Activated naive CD4-positive, alpha-beta T cell treated with Interleukin-2 at 50 U/mL for 16 hours (primary cell): ENCODE measurements at regions not wholly inside any gene's neighbourhood (a gene's known extent, or its start where the extent isn't known, plus 50 kb on each side); places are given as distances from the start of the nearest gene placed in this dataset.
"Not testable (repeated sequence)": the region's sequence is repeated elsewhere in the genome, so short reads cannot be mapped to it uniquely, and the experiment has no call there.

Experiments used
- DNase-seq: peaks from one replicate; pipeline ENCODE4 v3.0.0-alpha.2; 2020

DNA sequence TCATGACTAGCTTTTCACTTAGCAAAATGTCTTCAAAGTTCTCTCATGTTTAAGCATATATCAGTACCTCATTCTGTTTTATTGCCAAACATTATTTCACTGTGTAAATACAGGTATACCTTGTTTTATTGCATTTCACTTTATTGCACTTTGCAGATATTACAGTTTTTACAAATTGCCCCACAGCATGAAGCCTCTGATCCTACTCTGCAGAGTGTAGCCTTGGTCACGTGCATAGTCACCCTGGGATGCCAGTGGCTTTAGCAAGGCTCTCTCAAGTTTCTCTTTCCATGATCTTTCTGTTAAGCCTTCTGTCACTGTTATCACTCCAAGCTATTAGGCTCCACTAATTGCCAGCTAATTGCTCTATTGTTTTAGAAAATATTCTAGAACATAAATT is 182.2 kb upstream of the GRIA1 start:
- DNase-seq = no peak

DNA sequence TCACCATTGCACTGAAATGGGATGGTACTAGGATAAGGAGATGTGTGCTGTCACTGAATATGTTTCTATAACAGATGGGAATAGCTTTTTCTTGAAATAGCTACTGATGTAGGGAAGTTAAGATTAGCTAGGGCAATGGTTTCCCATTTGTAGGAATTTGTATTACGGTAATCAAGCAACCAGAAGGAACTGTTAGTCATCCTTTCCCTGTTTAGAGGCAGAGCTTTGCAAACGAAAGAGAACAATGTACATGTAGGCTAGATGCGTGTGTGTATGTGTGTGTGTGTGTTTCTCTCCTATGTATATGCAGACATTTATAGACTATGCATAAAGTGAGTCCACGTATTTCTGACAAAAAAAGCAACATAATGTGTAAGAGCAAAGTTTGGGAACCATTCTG is 171.9 kb upstream of the GRIA1 start:
- no peak for DNase-seq

DNA sequence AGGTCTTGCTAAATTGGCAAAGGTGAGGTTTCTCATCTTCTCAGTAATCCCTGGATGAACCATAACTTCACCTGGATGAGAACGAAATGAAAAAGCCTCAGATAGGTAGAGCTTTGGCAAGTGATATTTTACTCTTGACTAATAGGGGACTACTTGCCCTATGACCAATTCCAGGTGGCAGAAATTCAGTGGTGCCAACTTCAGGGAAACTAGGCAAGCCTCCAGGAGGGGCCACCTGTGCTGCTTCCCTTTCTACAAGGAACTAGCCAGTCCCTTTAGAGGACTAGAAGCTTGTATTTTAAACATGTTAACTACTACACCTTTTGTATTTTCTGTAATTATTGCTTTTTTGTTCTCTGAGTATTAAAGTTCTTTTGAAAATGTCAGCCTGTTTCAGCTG is 169.0 kb upstream of the GRIA1 start:
- no peak for DNase-seq

DNA sequence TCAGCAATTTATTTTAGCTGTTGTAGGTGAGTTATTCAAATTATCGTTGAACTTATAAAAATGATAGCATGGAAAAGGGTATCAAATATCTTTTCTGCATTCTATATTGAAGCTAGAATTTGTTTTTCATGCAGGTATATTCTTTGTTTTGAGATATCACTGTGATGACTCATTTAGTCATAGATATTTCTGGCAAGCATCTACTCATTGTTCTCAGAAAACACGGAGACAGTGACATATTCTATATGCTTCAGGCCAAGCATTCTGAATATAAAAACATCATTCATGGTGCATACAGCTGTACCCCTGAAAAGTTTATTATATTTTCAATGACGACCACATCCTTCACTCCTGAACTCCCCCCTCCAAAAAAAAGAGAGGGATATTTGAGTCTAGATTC is 150.3 kb upstream of the GRIA1 start:
- DNase-seq = no peak

DNA sequence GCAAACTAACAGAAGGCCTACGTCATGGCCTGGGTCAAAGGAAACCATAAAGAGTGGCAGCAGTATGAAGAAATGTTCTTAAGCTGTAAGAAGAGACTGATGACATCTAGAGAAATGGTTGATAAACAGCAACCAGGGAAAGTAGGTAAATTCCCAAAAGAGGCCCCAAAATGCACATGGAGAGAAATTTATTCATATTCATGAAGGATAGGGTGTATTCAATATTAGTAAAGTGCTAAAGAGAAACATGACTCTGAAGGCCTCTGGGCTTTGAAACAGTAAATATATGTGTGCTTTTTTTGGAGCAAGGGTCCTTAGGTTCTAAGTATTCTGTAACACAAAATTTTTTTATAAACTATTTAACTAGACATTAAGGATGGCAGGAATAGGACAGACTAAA is 149.7 kb upstream of the GRIA1 start:
- no peak for DNase-seq

DNA sequence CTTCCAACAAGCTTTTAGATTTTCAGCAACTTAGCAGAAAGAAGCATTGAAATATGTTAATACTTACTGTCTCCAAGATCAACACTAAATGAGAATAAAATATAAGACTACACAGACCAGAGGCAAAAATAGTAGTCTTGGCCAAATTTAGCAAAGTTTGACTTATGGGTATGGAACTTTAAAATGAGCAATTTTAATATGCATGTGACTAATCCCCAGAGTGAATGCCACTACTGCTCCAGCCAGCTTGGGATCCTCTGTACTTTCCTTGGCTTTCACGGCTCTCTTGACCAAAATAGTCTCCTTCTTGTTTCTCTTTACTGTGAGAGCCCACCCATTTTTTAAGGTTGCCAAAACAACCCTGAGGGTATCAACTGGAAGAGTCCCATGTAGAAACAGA is 148.0 kb upstream of the GRIA1 start:
- DNase-seq = no peak

DNA sequence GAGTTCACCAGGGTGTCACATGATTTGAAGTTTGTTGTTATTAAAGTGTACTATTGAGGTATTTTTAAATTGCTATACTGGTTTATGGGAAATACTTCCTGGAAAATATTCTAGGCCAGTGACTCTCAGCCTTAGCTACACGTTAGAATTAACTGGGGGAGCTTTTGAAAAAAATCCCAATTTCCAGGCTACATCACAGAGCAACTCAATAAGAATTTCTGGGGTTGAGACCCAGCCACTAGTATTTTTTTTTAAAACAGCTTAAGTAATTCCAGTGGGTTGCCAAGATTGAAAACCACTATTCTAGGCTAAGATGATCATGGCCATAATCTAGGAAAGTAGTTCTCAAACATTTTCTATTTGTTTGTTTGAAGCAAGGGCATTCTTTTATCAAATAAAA is 142.9 kb upstream of the GRIA1 start:
- no peak for DNase-seq

DNA sequence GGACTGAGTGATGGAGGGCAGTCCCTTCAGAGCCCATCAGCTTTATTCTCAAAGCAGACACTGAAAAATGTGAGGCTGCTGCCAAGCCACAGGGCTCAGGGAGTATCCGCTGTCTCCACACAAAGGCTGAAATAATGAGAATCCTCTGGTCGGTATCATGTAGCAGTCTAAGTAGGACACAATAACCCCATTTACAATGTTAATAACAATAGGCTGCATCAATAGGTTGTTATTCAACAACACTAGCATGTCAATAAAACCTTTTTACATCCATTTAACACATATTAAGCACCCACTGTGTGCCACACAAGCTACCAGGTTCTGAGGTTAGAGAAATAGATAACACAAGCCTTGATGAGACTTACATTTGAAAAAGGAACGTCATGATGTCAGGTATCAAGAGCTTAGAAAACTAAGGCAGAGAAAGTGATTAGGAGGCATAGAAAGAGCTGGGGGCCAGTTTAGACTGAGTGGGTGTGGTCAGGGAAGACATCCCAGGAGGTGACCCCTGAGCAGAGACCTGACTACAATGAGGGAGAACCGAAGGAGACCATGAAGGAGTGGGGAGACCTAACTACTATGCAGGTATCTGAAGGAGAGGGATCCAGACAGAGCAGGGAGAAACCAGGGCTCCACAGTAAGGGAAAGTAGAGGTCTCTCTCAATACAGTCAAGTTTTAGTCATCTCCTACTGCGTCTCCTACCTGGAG is 140.1 kb upstream of the GRIA1 start:
- no peak for DNase-seq

DNA sequence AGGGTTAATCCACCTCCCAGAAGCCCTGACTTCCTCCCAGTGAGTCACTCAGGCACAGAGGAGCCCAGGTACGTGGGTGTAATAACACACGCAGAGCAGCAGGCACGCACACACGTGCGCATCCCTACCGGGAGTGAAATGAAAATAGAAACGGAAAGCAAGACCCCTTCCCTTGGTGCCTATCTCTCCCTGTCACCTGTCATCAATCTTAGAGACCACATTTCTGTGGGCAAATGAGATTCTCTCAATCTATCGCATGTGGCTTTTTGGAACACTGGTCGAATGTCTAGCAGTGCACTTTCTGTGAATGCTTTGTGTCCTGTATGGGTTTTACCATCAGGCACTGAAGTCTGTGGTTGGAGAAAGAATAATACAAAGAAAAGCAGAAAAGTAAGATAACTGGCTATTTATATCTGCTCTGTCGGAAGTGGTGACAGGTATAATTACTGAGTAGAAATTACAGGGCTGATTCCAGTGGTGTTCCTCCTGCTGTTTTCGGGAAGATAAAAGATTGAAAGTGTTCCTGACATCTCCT is 137.7 kb upstream of the GRIA1 start:
- DNase-seq = peak; percentile 35

DNA sequence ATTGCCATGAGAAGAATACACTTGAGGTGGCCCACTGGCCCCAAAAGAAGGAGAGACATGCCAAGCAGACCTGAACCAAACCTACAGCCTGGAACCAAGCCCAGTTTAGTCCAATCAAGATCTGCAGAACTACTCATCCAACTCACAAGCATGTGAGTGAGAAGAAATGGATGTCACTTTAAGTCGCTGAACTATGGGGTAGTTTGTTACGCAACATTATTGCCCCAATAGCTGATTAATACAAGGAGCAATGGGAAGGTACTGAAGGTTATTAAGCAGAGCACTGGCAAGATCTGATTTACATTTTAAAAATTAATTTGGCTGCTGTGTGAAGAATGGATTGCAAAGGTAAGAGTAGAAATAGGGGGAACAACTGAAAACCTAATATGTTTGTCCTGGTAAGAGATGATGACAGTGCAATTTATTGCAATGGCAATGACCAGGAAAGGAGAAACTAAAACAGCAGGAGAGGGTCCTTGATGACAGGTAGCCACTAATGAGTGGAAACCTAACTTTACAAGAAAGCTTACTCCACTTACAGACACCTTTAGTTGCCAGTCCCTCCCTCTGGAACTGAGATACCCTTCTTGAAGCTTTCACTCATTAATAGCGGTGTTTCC is 132.9 kb upstream of the GRIA1 start:
- DNase-seq = no peak

DNA sequence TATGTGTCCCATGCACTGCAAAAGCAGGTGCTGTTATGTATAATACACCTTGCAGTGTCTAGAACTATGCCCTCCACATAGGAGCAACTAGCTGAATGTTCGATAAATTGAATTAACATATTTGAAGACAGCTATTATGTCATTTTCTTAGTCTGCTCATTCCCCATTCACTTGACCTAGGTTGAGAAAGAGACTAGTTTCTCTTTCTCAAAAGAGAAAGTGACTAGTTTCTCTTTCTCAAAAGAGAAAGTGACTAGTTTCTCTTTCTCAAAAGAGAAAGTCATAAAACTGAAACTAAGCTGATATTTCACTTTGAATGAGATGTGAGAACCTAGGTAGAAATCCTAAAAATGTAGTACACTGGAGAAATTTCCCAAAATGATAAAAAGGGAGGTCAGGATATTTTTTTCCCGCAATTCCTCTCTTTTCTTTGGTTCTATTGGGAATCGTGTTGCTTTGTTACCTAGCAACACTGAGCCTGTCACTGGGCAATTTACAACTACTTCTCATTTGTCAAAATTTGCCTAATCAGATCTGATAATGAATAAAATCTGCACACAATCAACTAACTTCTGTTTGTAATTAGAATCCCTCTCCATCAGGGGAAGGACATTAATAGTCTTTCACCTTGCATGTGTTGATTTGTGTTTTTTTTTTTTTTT is 132.0 kb upstream of the GRIA1 start:
- no peak for DNase-seq

DNA sequence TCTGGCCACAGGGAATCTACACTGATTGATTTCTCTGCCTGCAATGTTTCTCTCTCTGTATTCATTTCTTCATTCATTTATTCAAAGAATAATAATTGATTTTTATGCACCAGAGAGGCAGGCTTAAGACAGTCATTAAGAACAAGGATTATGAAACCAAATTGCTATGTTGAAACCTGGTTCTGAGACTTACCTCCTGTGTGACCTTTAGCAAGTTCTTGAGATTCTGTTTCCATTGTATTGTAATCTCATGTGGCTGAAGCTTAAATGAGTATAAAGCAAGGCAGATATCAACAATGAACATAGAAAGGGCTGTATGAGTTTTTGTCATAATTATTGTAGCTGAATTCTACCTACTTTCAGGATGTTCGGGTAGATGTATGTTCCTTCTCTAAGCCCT is 129.6 kb upstream of the GRIA1 start:
- no peak for DNase-seq

DNA sequence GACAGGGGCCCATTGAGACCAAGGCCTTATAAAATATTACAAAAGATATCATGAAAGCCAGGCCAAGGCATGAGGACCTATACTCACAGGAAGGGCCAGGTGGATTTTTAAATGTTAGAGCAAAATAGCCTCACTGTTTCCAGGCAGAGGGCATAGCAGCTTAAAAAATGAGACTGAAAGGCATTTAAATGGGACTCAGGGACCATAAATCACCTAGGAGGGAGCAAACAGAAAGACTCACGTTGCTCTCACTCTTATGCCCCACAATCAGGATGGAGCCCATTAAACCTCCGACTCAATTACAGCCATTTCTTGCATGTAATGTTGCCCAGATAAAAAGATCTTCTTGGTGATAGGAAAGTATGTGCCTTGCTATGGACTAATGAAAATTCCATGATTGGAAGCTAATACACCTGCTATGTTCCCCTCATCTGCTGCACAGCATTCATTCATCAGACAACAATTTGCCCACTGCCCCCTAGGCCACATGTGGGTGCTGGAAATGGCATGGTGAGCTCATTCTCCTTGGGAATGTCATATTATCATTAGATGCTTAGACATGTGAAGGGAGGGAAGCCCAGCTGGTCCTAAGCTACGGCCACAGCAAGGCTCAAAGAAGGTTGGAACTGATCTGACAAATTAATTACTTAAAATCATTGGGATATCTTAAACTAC is 128.6 kb upstream of the GRIA1 start:
- no peak for DNase-seq

DNA sequence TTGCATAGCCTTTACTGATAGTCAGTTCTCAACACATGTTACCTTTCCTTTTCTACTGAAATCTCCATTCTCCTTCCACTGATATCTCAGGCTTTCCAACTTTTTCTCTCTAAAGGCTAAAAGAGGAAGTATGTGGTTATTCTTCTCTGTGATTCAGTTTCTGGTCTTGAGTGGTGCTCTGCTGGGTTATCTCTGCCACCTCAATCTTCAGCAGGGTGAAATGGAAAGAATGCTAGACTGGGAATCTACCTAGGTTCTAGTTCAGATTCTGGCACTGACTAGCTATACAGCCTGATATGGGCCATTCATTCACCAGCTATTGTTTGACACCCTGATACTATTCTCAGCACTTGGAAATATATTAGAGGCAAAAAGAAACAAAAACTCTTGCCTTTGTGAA is 124.9 kb upstream of the GRIA1 start:
- DNase-seq = no peak

DNA sequence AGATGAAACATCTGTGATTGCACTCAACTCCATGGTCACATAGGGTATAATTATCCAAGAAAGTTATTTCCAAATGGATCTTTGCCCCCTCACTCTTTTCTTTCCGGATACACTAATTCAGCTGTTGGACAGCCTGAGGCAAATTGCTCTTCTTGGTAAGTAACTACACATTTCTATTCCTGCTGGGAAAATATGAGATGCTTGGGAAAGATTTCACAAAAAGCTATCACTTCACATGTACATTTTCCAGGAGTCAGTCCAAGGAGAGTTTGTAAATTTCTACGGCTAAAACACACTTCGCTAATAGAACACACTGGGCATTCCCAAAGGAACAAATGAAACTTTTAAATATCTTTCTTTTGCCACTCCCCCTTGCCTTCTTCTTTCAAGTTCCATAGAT is 123.0 kb upstream of the GRIA1 start:
- no peak for DNase-seq

DNA sequence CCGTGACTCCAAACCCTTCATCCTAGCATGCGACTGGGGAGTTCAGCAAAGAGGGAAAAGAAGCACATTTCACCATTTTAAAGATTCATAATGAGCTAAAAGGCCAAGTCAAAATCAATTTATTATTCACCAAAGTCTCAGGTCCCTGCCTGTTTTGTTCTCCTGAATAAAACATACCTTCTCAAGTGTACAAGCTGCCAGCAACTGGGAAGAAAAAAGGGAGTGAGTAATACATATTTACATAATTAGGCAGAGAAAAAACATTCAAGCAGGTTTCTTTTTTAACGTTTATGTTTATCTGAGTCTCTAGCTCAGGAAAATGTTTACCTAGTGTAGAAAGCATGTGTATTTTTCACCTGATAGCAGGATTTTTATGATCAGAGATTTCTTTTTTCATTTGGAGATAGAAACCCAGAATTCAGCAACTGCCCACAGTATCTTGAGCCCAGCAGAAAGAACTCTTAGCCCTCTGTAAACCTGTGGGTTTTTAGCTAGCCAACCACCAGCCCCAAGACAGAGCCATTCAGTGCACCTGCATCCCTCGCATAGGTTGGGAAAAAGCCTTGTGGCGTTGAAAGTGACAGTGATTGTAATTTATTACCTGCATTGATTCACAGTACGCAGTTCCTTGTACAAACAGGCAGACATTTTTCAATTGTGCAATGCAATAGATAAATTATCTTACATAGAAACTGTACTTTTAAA is 117.9 kb upstream of the GRIA1 start:
- no peak for DNase-seq

DNA sequence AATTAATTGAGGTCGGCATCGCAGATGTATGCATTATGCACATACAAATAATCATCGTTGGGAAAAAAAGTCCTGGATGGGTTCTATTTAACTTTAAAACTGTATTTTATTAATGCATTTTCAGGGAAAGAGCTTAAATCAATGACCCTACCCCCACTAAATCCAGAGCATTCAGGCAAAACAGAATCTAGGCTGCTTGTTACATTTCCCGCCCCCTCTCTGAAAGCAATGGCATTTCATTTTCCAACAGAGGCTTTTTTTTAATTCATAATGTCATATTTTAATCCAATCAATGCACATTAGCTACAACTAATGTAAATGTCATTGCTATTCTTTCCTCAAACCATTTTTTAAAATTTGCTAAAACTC is 117.4 kb upstream of the GRIA1 start:
- no peak for DNase-seq

DNA sequence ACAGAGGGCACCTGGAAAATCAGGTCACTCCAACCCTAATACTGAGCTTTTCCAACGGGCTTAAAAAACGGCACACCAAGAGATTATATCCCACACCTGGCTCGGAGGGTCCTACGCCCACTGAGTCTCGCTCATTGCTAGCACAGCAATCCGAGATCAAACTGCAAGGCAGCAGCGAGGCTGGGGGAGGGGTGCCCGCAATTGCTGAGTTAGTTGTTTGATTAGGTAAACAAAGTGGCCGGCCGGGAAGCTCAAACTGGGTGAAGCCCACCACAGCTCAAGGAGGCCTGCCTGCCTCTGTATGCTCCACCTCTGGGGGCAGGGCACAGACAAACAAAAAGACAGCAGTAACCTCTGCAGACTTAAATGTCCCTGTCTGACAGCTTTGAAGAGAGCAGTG is 108.8 kb upstream of the GRIA1 start:
- DNase-seq = not testable (repeated sequence)

DNA sequence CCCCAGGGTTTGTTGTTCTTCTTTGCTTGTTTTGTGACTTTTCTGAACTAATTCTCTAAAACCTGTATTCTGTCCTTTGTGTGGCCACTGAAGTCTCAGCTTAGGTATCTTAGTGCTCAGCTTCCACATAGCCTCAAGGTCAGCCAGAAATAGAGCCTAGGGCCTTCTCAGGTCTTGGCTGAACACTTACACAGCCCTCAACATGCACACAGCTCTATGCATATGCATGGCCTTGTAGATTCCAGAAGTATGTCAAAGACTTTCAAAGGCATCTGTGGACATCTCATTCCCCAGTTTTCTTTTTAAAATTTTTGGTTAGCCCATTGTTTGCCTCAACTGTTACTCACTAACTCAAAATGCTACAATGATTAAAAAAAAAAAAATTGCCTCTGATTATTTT is 99.9 kb upstream of the GRIA1 start:
- DNase-seq = no peak

DNA sequence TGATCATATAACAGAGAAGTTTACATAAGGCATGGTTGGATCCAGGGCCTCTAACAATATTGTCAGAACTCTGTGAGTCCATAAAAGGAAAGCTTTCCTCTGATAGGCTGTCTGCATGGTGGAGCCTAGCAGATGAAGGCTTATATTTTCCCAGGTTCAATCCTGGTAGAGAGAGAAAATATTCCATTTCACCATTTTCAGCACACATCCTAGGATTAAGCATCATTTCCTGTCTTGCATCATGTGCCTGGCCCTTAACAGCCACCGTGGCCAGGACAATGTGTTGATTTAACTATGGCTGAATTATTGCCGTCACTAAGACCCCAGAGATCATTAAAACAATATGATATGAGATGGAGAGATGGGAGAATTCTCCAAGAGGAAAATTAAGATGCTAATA is 90.9 kb upstream of the GRIA1 start:
- no peak for DNase-seq

DNA sequence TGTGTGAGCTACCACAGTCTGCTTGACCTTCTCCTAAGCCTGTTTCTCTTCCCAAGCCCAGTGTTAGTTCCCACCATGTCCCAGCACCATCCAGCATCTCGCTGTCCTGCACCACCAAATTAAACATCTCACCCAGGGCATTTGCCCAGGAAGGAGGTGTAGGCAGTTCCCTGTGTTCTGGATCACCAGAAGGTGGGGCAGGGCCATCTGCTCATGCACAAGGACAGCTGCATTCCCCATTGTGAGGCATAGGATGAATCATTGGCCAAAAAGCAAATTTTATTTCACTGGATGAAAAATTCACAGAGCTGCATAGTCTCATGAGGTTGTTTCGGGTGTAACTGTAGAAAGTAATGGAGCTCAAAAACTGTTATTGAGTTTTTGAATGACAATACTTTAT is 89.5 kb upstream of the GRIA1 start:
- DNase-seq = no peak

DNA sequence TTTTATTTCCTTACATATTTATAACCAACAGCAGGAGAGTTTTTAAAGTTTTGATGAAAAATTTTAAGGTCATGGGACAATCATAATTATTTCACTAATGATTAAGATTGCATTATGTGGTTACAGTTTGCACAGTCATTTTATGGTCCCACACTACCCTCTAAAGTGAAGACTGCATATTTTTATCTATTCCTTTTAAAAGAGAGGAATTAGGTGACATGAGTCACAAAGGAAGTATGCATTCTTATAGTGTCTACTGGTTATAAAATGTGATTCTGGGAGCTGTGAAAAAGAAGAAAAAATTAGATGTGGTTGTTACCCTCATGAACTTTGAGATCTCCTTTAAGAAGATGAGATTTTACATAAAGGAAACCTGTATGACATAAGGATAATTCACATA is 87.9 kb upstream of the GRIA1 start:
- no peak for DNase-seq

DNA sequence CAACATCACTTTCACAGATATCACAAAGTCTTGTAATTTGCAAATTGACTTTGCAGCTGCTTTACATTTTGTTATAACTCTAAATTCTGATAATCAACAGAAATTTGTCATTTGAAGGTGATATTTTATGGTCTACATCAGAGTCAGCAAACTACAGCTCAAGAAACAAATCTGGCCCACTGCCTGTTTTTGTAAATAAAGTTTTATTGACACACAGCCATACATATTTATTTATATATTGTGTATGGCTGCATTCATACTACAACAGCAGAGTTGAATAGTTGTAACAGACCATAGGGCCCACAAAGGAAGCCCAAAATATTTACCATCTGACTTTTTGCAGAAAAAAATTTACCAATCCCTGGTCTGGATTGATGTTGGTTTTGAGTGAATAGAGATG is 87.0 kb upstream of the GRIA1 start:
- DNase-seq = no peak
